ENCODE measurements at regions not wholly inside any gene's neighbourhood (a gene's known extent, or its start where the extent isn't known, plus 50 kb on each side); places are given as distances from the start of the nearest gene placed in this dataset.
"Not testable (repeated sequence)": the region's sequence is repeated elsewhere in the genome, so short reads cannot be mapped to it uniquely, and the experiment has no call there.

DNA sequence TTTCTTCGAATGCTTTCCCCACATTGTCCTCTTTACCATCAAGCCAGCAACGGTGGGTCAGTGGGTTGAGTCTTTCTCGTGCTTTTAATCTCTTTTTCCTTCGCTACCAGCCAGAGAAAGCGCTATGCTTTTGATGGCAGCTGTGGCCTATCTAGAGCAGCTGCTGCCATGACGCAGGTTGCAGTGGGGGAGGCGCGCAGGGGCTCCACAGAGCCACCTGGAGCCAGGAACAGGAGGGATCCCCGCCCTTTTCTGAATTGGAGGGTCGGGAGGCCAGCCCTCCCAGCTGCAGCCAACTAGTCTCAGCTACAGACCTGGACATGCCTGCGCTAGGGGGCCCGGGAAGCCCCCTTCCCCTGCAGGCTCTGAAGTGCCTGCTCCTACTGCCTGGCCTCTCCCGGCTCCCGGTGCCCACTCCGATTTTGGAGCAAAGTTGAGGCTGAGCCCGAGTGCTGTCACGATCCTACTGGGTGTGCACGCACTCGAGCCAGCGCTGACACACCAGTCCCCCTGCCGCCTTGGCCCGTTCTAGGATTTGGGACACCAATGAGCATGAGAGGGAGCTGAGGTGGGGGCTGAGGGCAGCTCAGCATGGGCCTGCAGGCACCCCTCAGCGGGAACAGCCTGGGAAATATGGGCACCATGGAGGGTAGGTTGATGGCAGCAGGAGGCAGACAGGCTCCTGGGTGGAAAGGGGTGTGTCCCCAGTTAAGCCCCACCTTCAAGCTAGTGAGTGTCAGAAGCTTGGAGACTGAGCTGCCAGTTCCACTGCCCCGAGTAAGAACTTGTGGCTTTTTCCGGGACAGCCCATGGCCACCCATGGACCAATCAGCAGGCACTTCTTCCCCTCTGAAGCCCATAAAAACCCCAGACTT, 784.2 kb downstream of the SLC6A15 start:
- TF ChIP-seq, protein P1, sequence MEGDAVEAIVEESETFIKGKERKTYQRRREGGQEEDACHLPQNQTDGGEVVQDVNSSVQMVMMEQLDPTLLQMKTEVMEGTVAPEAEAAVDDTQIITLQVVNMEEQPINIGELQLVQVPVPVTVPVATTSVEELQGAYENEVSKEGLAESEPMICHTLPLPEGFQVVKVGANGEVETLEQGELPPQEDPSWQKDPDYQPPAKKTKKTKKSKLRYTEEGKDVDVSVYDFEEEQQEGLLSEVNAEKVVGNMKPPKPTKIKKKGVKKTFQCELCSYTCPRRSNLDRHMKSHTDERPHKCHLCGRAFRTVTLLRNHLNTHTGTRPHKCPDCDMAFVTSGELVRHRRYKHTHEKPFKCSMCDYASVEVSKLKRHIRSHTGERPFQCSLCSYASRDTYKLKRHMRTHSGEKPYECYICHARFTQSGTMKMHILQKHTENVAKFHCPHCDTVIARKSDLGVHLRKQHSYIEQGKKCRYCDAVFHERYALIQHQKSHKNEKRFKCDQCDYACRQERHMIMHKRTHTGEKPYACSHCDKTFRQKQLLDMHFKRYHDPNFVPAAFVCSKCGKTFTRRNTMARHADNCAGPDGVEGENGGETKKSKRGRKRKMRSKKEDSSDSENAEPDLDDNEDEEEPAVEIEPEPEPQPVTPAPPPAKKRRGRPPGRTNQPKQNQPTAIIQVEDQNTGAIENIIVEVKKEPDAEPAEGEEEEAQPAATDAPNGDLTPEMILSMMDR (IDR thresholded peaks at IDR 0.05), result no peak
- no peak for TF ChIP-seq POLR2A (IDR thresholded peaks at IDR 0.05)
- no peak overlapping the region for H3K27ac ChIP-seq
- H3K4me3 ChIP-seq, result no peak overlapping the region
- WGBS, 4 donors, result 84 to 93% (median 85%) methylated on average over 15 to 25 of the region's 25 CpGs
- H3K27me3 ChIP-seq, result no peaks in the 10 kb centered on the region
- H3K36me3 ChIP-seq (replicated peaks in 1 of 2), result no peaks in the 10 kb centered on the region
- no peaks in the 10 kb centered on the region for H3K4me1 ChIP-seq (replicated peaks in 1 of 2)
- H3K9me3 ChIP-seq (replicated peaks in 1 of 3), result no peaks in the 10 kb centered on the region
- DNase-seq, result no peak
- intact Hi-C loops (cut with DNase I), result no loop called here

DNA sequence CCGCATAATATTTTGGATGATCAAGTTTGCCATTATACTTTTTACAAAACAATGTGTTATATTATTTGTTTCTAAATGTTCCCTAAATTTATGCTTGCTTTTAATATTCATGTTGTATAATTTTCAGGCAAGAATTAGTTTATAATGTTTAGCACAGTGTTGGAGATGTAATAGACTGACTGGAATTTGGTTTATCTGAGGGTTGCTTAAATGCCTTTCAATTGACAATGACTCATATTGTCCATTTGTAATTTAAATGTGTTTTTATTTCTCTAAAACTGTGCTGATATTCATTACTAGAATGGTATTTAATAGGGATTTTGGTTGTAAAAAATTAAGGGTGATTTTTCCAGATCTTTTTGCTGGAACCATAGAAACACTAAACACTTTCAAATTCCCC, 788.4 kb downstream of the SLC6A15 start:
- Histone ChIP-seq H3K4me3 (no peak overlapping the region), H3K36me3 (replicated peaks in 1 of 2) (no peaks in the 10 kb centered on the region), H3K4me1 (replicated peaks in 1 of 2) (no peaks in the 10 kb centered on the region), H3K27ac (no peak overlapping the region), H3K27me3 (no peaks in the 10 kb centered on the region), H3K9me3 (replicated peaks in 1 of 3) (no peaks in the 10 kb centered on the region)
- TF ChIP-seq POLR2A (IDR thresholded peaks at IDR 0.05), result no peak
- DNase-seq, result no peak
- intact Hi-C loops (cut with DNase I), result no loop called here
- 88 to 97% (median 95%) methylated on average over 1 of the region's 1 CpG for WGBS, 4 donors

DNA sequence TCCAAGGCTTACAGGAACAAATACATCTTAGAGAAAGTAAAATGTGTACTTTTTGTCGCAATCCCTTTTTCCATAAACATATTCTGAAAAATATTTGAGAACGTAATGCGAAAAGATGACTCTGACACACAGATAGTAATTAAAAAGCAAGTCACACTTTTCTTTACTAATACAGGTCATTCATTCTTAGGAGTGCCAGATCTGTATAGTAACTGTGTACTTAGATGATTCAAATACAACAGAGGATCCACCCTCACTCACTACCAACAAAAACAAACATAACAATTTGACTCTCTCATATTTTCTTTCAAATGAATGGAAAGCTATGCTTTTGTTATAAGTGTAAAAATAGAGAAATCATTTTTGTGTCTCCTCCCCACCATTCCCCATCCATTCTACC, 795.4 kb downstream of the SLC6A15 start:
- H3K27me3 ChIP-seq, result no peaks in the 10 kb centered on the region
- H3K36me3 ChIP-seq (replicated peaks in 1 of 2), result no peaks in the 10 kb centered on the region
- no peaks in the 10 kb centered on the region for H3K9me3 ChIP-seq (replicated peaks in 1 of 3)
- intact Hi-C loops (cut with DNase I), result no loop called here
- H3K27ac ChIP-seq, result no peak overlapping the region
- DNase-seq, result no peak
- H3K4me3 ChIP-seq, result no peak overlapping the region
- no peaks in the 10 kb centered on the region for H3K4me1 ChIP-seq (replicated peaks in 1 of 2)
- TF ChIP-seq, protein P1 (IDR thresholded peaks at IDR 0.05), result no peak
- TF ChIP-seq POLR2A (IDR thresholded peaks at IDR 0.05), result no peak
- 81 to 90% (median 88%) methylated on average over 3 of the region's 3 CpGs for WGBS, 4 donors

DNA sequence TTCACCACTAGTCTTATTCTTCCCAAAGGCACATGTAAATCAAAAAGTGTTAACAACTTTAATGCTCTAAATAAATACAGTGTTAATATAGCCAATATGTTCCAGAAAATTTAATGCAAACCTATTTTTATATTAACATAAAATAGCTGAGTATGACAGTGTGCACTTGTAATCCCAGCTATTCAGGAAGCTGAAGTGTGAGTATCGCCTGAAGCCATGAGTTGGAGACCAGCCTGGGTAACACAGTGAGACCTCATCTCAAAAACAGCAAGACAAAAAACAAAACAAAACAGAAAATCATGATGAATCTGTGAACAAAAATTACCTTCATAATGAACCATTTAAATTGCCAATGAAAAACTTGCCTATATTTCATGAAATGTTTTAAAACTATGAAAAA, 798.9 kb downstream of the SLC6A15 start:
- H3K27me3 ChIP-seq, result no peaks in the 10 kb centered on the region
- WGBS, 4 donors, result 89 to 100% (median 95%) methylated on average over 1 of the region's 1 CpG
- H3K27ac ChIP-seq, result no peak overlapping the region
- no peak for TF ChIP-seq POLR2A (IDR thresholded peaks at IDR 0.05)
- TF ChIP-seq, protein P1 (IDR thresholded peaks at IDR 0.05), result no peak
- DNase-seq, result no peak
- intact Hi-C loops (cut with DNase I), result no loop called here
- H3K9me3 ChIP-seq (replicated peaks in 1 of 3), result no peaks in the 10 kb centered on the region
- H3K36me3 ChIP-seq (replicated peaks in 1 of 2), result no peaks in the 10 kb centered on the region
- H3K4me3 ChIP-seq, result no peak overlapping the region
- H3K4me1 ChIP-seq (replicated peaks in 1 of 2), result no peaks in the 10 kb centered on the region

DNA sequence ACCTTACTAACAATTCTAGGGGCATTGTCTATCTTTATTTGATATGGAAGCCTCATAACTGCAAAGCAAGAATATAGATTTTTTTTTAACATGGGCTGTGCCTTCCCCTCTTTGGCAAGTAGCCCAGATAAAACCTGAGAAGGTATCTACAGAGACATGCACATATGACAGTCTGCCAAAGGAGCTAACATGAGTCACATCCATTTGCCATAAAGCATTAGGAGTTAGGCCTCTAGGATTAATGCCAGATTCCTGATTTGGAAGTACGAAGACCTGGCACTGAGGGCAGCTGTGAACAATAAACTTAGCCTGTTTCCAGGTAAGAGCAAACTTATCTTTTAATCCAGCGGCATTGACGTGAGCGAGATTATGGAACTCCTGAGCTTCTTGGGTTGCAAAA, 808.7 kb downstream of the SLC6A15 start:
- H3K4me3 ChIP-seq; H3K27me3 ChIP-seq; H3K36me3 ChIP-seq (replicated peaks in 1 of 2); intact Hi-C loops (cut with DNase I); DNase-seq; H3K4me1 ChIP-seq (replicated peaks in 1 of 2); H3K27ac ChIP-seq: not testable (repeated sequence)
- H3K9me3 ChIP-seq (replicated peaks in 1 of 3), result peaks cover 0 to 17% (median 0%) of the 10 kb centered on the region in 3 donors
- 68 to 91% (median 88%) methylated on average over 4 of the region's 4 CpGs for WGBS, 4 donors

DNA sequence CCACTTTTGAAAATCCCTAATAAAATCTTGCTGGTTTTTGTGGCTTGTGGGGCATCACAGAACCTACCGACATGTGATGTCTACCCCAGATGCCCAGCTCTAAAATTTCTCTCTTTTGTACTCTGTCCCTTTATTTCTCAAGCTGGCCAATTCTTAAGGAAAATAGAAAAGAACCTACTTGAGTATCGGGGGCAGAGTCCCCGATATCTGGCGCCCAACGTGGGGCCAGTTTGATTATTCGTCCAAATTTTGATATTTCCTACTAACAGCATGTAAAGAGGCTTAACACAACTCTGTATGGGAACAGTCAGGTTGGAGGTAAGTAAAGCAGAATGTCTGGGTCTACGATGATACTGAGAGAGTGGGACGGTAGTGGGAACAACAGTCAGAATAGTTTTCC, 810.6 kb downstream of the SLC6A15 start:
- DNase-seq; H3K4me1 ChIP-seq (replicated peaks in 1 of 2); intact Hi-C loops (cut with DNase I); H3K27ac ChIP-seq; H3K36me3 ChIP-seq (replicated peaks in 1 of 2); H3K27me3 ChIP-seq; H3K4me3 ChIP-seq: not testable (repeated sequence)
- peaks cover 0 to 17% (median 0%) of the 10 kb centered on the region in 3 donors for H3K9me3 ChIP-seq (replicated peaks in 1 of 3)
- WGBS, 4 donors, result 92 to 97% (median 93%) methylated on average over 8 of the region's 8 CpGs

DNA sequence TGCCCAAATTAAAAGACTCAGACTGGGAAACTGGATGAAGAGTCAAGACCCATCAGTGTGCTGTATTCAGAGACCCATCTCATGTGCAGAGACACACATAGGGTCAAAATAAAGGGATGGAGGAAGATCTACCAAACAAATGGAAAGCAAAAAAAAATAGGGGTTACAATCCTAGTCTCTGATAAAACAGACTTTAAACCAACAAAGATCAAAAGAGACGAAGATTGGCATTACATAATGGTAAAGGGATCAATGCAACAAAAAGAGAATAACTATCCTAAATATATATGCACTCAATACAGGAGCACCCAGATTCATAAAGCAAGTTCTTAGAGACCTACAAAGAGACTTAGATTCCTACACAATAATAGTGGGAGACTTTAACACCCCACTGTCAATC, 813.0 kb downstream of the SLC6A15 start:
- H3K36me3 ChIP-seq (replicated peaks in 1 of 2); intact Hi-C loops (cut with DNase I); H3K4me3 ChIP-seq; H3K27ac ChIP-seq; H3K27me3 ChIP-seq; H3K4me1 ChIP-seq (replicated peaks in 1 of 2); DNase-seq: not testable (repeated sequence)
- 68 to 79% (median 77%) methylated on average over 1 of the region's 1 CpG for WGBS, 4 donors
- peaks cover 0 to 17% (median 0%) of the 10 kb centered on the region in 3 donors for H3K9me3 ChIP-seq (replicated peaks in 1 of 3)

Measured in adrenal gland (tissue), 9 donors.